Testis (tissue), 2 donors: ENCODE measurements at regions not wholly inside any gene's neighbourhood (a gene's known extent, or its start where the extent isn't known, plus 50 kb on each side); places are given as distances from the start of the nearest gene placed in this dataset.

Experiments used
- POLR2A ChIP-seq: fragments of 450-650 bp; IDR thresholded peaks from one replicate; pipeline ENCODE4 v1.6.1; 2017; ENCODE audit warnings: antibody characterized with exemption, mild to moderate bottlenecking, moderate library complexity
- TF ChIP-seq, protein P1 (sequence below), 3 experiments: fragments of 450-650 bp in 2 of 3; fragments of 200-600 bp in 1 of 3; sonication (generic) in 1 of 3; IDR thresholded peaks; one replicate each; pipeline ENCODE4 v1.5.1; 2016 to 2019; ENCODE audit warnings: antibody characterized with exemption in 3 of 3, mild to moderate bottlenecking in 2 of 3, moderate library complexity in 1 of 3

DNA sequence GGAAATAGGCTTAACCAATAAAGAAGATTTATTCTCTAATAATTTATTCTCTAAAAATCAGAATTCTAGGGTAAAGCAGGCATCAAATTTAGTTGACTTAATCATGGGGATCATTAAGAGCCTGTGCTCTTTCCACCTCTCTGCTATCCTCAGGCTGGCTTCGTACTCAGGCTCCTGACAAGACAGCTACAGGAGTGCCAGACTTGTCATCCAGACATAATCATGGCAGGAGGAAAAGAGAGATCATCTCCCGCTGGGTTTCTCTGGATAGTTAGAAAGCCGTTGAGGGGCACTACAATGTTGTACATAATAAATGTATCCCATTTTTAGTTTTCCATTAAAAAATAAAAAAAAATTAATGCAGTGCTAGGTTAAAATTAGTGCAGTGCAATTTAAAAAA lies 171.9 kb downstream of the SEC61B start:
- TF ChIP-seq, protein P1, sequence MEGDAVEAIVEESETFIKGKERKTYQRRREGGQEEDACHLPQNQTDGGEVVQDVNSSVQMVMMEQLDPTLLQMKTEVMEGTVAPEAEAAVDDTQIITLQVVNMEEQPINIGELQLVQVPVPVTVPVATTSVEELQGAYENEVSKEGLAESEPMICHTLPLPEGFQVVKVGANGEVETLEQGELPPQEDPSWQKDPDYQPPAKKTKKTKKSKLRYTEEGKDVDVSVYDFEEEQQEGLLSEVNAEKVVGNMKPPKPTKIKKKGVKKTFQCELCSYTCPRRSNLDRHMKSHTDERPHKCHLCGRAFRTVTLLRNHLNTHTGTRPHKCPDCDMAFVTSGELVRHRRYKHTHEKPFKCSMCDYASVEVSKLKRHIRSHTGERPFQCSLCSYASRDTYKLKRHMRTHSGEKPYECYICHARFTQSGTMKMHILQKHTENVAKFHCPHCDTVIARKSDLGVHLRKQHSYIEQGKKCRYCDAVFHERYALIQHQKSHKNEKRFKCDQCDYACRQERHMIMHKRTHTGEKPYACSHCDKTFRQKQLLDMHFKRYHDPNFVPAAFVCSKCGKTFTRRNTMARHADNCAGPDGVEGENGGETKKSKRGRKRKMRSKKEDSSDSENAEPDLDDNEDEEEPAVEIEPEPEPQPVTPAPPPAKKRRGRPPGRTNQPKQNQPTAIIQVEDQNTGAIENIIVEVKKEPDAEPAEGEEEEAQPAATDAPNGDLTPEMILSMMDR (IDR thresholded peaks at IDR 0.05): no peak
- TF ChIP-seq POLR2A: no peak
